ENCODE measurements at regions not wholly inside any gene's neighbourhood (a gene's known extent, or its start where the extent isn't known, plus 50 kb on each side); places are given as distances from the start of the nearest gene placed in this dataset.
"Not testable (repeated sequence)": the region's sequence is repeated elsewhere in the genome, so short reads cannot be mapped to it uniquely, and the experiment has no call there.

DNA sequence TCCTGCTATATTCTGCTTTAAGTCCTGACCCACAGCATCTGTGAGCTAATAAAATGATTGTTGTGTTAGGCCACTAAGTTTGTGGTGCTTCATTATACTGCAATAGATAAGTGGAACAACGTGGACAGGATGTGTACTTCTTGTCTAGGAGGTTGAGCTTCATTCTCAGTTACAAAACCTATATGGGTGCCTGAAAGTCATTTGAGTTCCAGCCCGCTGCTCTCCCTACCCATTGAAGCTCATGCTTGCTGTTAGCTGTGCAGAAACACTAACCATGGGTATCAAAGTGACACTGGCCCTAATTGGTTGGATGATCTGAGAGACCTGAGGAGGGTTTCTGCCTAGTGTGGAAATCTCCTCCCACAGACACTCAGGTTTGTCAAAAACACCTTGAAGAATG is 357.2 kb downstream of the PDCD6IP start:
- DNase-seq (ENCODE audit: low spot score, unreplicated experiment) = no peak
- Mint-ChIP-seq H3K9me3 (ENCODE audit: low read depth) (no peaks in the 10 kb centered on the region), H3K4me3 (ENCODE audit: low read depth) (no peak overlapping the region), H3K27ac (no peak overlapping the region), H3K4me1 (ENCODE audit: low read depth) (no peaks in the 10 kb centered on the region), H3K27me3 (no peaks in the 10 kb centered on the region), H3K36me3 (ENCODE audit: insufficient read depth) (no peaks in the 10 kb centered on the region)
- TF ChIP-seq, protein P1, sequence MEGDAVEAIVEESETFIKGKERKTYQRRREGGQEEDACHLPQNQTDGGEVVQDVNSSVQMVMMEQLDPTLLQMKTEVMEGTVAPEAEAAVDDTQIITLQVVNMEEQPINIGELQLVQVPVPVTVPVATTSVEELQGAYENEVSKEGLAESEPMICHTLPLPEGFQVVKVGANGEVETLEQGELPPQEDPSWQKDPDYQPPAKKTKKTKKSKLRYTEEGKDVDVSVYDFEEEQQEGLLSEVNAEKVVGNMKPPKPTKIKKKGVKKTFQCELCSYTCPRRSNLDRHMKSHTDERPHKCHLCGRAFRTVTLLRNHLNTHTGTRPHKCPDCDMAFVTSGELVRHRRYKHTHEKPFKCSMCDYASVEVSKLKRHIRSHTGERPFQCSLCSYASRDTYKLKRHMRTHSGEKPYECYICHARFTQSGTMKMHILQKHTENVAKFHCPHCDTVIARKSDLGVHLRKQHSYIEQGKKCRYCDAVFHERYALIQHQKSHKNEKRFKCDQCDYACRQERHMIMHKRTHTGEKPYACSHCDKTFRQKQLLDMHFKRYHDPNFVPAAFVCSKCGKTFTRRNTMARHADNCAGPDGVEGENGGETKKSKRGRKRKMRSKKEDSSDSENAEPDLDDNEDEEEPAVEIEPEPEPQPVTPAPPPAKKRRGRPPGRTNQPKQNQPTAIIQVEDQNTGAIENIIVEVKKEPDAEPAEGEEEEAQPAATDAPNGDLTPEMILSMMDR (IDR thresholded peaks at IDR 0.05; ENCODE audit: unreplicated experiment) = no peak

DNA sequence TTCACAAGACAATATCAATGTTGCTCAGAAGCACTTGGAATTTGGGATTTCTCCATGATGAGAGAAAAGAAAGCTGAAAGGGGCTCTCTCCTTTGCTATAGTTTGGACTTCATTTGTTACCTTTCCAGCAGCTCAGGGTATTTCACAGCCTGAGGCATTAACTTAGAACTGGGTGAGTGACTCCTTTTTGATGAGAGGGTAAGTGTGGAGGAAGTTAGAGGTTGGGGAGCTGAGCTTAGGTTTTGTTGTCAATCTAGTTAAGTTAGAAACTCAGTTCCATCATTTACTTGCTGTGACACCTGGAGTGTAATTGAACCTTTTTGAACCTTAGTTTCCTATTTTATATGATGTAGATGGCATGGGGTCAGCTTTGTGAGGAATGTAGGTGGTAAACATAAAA is 359.1 kb downstream of the PDCD6IP start:
- DNase-seq (ENCODE audit: low spot score, unreplicated experiment) = no peak
- TF ChIP-seq, protein P1 (IDR thresholded peaks at IDR 0.05; ENCODE audit: unreplicated experiment) = no peak
- Mint-ChIP-seq H3K4me3 (ENCODE audit: low read depth) (no peak overlapping the region), H3K27ac (peak overlapping the region; percentile 62), H3K4me1 (ENCODE audit: low read depth) (no peaks in the 10 kb centered on the region), H3K9me3 (ENCODE audit: low read depth) (no peaks in the 10 kb centered on the region), H3K36me3 (ENCODE audit: insufficient read depth) (no peaks in the 10 kb centered on the region), H3K27me3 (no peaks in the 10 kb centered on the region)

- Mint-ChIP-seq H3K27ac (no peak overlapping the region), H3K36me3 (ENCODE audit: insufficient read depth) (no peaks in the 10 kb centered on the region), H3K9me3 (ENCODE audit: low read depth) (no peaks in the 10 kb centered on the region), H3K4me1 (ENCODE audit: low read depth) (no peaks in the 10 kb centered on the region), H3K4me3 (ENCODE audit: low read depth) (no peak overlapping the region), H3K27me3 (no peaks in the 10 kb centered on the region)
- TF ChIP-seq, protein P1 (IDR thresholded peaks at IDR 0.05; ENCODE audit: unreplicated experiment) = no peak
- no peak for DNase-seq (ENCODE audit: low spot score, unreplicated experiment)
Observed at GRCh38 chr3:34159613-34160420, 361.4 kb downstream of the PDCD6IP start.

DNA sequence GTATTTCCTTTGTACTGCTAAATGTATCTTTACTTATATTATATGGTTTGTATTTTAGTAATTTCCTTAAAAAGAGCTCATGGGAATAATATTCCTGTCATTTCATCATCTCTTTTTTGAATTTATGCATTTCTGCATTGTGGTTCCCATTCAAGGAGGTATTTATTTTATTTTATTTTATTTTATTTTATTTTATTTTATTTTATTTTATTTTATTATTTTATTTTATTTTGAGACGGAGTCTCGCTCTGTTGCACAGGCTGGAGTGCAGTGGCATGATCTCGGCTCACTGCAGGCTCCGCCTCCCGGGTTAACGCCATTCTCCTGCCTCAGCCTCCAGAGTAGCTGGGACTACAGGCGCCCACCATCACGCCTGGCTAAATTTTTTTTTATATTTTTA is 371.2 kb downstream of the PDCD6IP start:
- not testable (repeated sequence) for H3K36me3 Mint-ChIP-seq (ENCODE audit: insufficient read depth); H3K4me1 Mint-ChIP-seq (ENCODE audit: low read depth); DNase-seq (ENCODE audit: low spot score, unreplicated experiment); H3K4me3 Mint-ChIP-seq (ENCODE audit: low read depth); H3K27me3 Mint-ChIP-seq; H3K27ac Mint-ChIP-seq; H3K9me3 Mint-ChIP-seq (ENCODE audit: low read depth)

GRCh38 chr3:34174740-34175139 is 376.3 kb downstream of the PDCD6IP start:
- no peak for DNase-seq (ENCODE audit: low spot score, unreplicated experiment)
- no peak overlapping the region for H3K4me3 Mint-ChIP-seq (ENCODE audit: low read depth)
- no peaks in the 10 kb centered on the region for H3K9me3 Mint-ChIP-seq (ENCODE audit: low read depth)
- H3K27me3 Mint-ChIP-seq = no peaks in the 10 kb centered on the region
- H3K36me3 Mint-ChIP-seq (ENCODE audit: insufficient read depth) = no peaks in the 10 kb centered on the region
- no peak overlapping the region for H3K27ac Mint-ChIP-seq
- no peaks in the 10 kb centered on the region for H3K4me1 Mint-ChIP-seq (ENCODE audit: low read depth)
- TF ChIP-seq, protein P1 (IDR thresholded peaks at IDR 0.05; ENCODE audit: unreplicated experiment) = no peak

- no peaks in the 10 kb centered on the region for H3K4me1 Mint-ChIP-seq (ENCODE audit: low read depth)
- H3K4me3 Mint-ChIP-seq (ENCODE audit: low read depth) = no peak overlapping the region
- TF ChIP-seq, protein P1 (IDR thresholded peaks at IDR 0.05; ENCODE audit: unreplicated experiment) = no peak
- H3K27me3 Mint-ChIP-seq = no peaks in the 10 kb centered on the region
- H3K9me3 Mint-ChIP-seq (ENCODE audit: low read depth) = no peaks in the 10 kb centered on the region
- H3K27ac Mint-ChIP-seq = no peak overlapping the region
- DNase-seq (ENCODE audit: low spot score, unreplicated experiment) = no peak
- H3K36me3 Mint-ChIP-seq (ENCODE audit: insufficient read depth) = no peaks in the 10 kb centered on the region
Observed at GRCh38 chr3:34175636-34176176, 377.3 kb downstream of the PDCD6IP start.
